Rectal smooth muscle tissue (tissue), 1 donor: ENCODE measurements at regions not wholly inside any gene's neighbourhood (a gene's known extent, or its start where the extent isn't known, plus 50 kb on each side); places are given as distances from the start of the nearest gene placed in this dataset.

ENCODE experiments used
- H3K27ac ChIP-seq: one replicate; pipeline ENCODE4 v1.7.0; 2013; ENCODE audit warnings: low read depth, low read length, inconsistent platforms
- H3K27me3 ChIP-seq: one replicate; pipeline ENCODE4 v1.7.0; 2013; ENCODE audit warnings: low read length; ENCODE audit not compliant: control insufficient read depth, insufficient read depth
- H3K36me3 ChIP-seq: one replicate; pipeline ENCODE4 v1.7.0; 2013; ENCODE audit warnings: low read length; ENCODE audit not compliant: control insufficient read depth, insufficient read depth
- H3K4me1 ChIP-seq: one replicate; pipeline ENCODE4 v1.7.0; 2013; ENCODE audit warnings: low read length; ENCODE audit not compliant: control insufficient read depth, insufficient read depth
- H3K4me3 ChIP-seq: one replicate; pipeline ENCODE4 v1.7.0; 2013; ENCODE audit warnings: low read length
- H3K9ac ChIP-seq: one replicate; pipeline ENCODE4 v1.7.0; 2013; ENCODE audit warnings: low read length

GRCh38 chr12:88251798-88252197 lies 109.7 kb downstream of the TMTC3 start:
- Histone ChIP-seq H3K9ac (no peak overlapping the region), H3K27me3 (no peaks in the 10 kb centered on the region), H3K36me3 (no peaks in the 10 kb centered on the region), H3K4me1 (peaks cover 5% of the 10 kb centered on the region), H3K27ac (no peak overlapping the region), H3K4me3 (no peak overlapping the region)

- H3K27ac ChIP-seq: peak overlapping the region; percentile 44
- no peaks in the 10 kb centered on the region for H3K36me3 ChIP-seq
- no peak overlapping the region for H3K4me3 ChIP-seq
- H3K27me3 ChIP-seq: no peaks in the 10 kb centered on the region
- no peak overlapping the region for H3K9ac ChIP-seq
- peaks cover 5% of the 10 kb centered on the region for H3K4me1 ChIP-seq
These were observed 111.4 kb downstream of the TMTC3 start for GRCh38 chr12:88253371-88253978.

GRCh38 chr12:88255224-88255623 lies 113.1 kb downstream of the TMTC3 start:
- H3K27ac ChIP-seq: no peak overlapping the region
- H3K4me3 ChIP-seq: no peak overlapping the region
- no peak overlapping the region for H3K9ac ChIP-seq
- H3K27me3 ChIP-seq: no peaks in the 10 kb centered on the region
- no peaks in the 10 kb centered on the region for H3K36me3 ChIP-seq
- peaks cover 5% of the 10 kb centered on the region for H3K4me1 ChIP-seq

- H3K27ac ChIP-seq: no peak overlapping the region
- H3K9ac ChIP-seq: no peak overlapping the region
- no peaks in the 10 kb centered on the region for H3K27me3 ChIP-seq
- H3K36me3 ChIP-seq: no peaks in the 10 kb centered on the region
- H3K4me1 ChIP-seq: peaks cover 5% of the 10 kb centered on the region
- H3K4me3 ChIP-seq: no peak overlapping the region
These were observed 113.7 kb downstream of the TMTC3 start for GRCh38 chr12:88255847-88256246.

GRCh38 chr12:88258396-88258795 lies 116.3 kb downstream of the TMTC3 start:
- H3K27ac ChIP-seq: no peak overlapping the region
- H3K4me1 ChIP-seq: peaks cover 3% of the 10 kb centered on the region
- H3K9ac ChIP-seq: no peak overlapping the region
- H3K36me3 ChIP-seq: no peaks in the 10 kb centered on the region
- no peaks in the 10 kb centered on the region for H3K27me3 ChIP-seq
- no peak overlapping the region for H3K4me3 ChIP-seq

GRCh38 chr12:88266806-88267360 lies 124.8 kb downstream of the TMTC3 start:
- H3K27me3 ChIP-seq: no peaks in the 10 kb centered on the region
- H3K4me3 ChIP-seq: no peak overlapping the region
- H3K9ac ChIP-seq: no peak overlapping the region
- H3K36me3 ChIP-seq: no peaks in the 10 kb centered on the region
- H3K4me1 ChIP-seq: peaks cover 10% of the 10 kb centered on the region
- H3K27ac ChIP-seq: peak overlapping the region; percentile 72

- no peak overlapping the region for H3K4me3 ChIP-seq
- H3K27me3 ChIP-seq: no peaks in the 10 kb centered on the region
- H3K36me3 ChIP-seq: no peaks in the 10 kb centered on the region
- H3K4me1 ChIP-seq: peaks cover 10% of the 10 kb centered on the region
- peak overlapping the region; percentile 72 for H3K27ac ChIP-seq
- no peak overlapping the region for H3K9ac ChIP-seq
These were observed 125.5 kb downstream of the TMTC3 start for GRCh38 chr12:88267630-88268029.

GRCh38 chr12:88272456-88272855 lies 130.3 kb downstream of the TMTC3 start:
- no peak overlapping the region for H3K27ac ChIP-seq
- no peaks in the 10 kb centered on the region for H3K36me3 ChIP-seq
- no peak overlapping the region for H3K9ac ChIP-seq
- no peak overlapping the region for H3K4me3 ChIP-seq
- H3K4me1 ChIP-seq: peaks cover 7% of the 10 kb centered on the region
- H3K27me3 ChIP-seq: no peaks in the 10 kb centered on the region

- H3K4me1 ChIP-seq: no peaks in the 10 kb centered on the region
- H3K27me3 ChIP-seq: no peaks in the 10 kb centered on the region
- no peak overlapping the region for H3K27ac ChIP-seq
- no peak overlapping the region for H3K9ac ChIP-seq
- no peak overlapping the region for H3K4me3 ChIP-seq
- no peaks in the 10 kb centered on the region for H3K36me3 ChIP-seq
These were observed 131.3 kb downstream of the TMTC3 start for GRCh38 chr12:88273450-88273849.

- no peak overlapping the region for H3K27ac ChIP-seq
- H3K36me3 ChIP-seq: no peaks in the 10 kb centered on the region
- no peaks in the 10 kb centered on the region for H3K4me1 ChIP-seq
- no peaks in the 10 kb centered on the region for H3K27me3 ChIP-seq
- H3K4me3 ChIP-seq: no peak overlapping the region
- H3K9ac ChIP-seq: no peak overlapping the region
These were observed 131.8 kb downstream of the TMTC3 start for GRCh38 chr12:88273875-88274274.

- H3K36me3 ChIP-seq: no peaks in the 10 kb centered on the region
- no peaks in the 10 kb centered on the region for H3K4me1 ChIP-seq
- no peaks in the 10 kb centered on the region for H3K27me3 ChIP-seq
- no peak overlapping the region for H3K9ac ChIP-seq
- no peak overlapping the region for H3K4me3 ChIP-seq
- H3K27ac ChIP-seq: no peak overlapping the region
These were observed 149.5 kb downstream of the TMTC3 start for GRCh38 chr12:88291498-88292131.

- Histone ChIP-seq H3K4me3 (no peak overlapping the region), H3K27me3 (no peaks in the 10 kb centered on the region), H3K36me3 (no peaks in the 10 kb centered on the region), H3K9ac (no peak overlapping the region), H3K4me1 (no peaks in the 10 kb centered on the region), H3K27ac (no peak overlapping the region)
These were observed 156.0 kb downstream of the TMTC3 start for GRCh38 chr12:88298014-88298682.
